Activated CD4-positive, alpha-beta T cell treated with anti-CD3 and anti-CD28 coated beads, Interleukin-2, Interleukin-4, amounts not matched to agents 100 ng/mL and 50 ng/mL, durations not matched to agents 16 hours and 8 hours (primary cell): ENCODE measurements at regions not wholly inside any gene's neighbourhood (a gene's known extent, or its start where the extent isn't known, plus 50 kb on each side); places are given as distances from the start of the nearest gene placed in this dataset.

ENCODE experiments used
- DNase-seq: peaks from one replicate; pipeline ENCODE4 v3.0.0-alpha.2; 2020; ENCODE audit warnings: low spot score

DNA sequence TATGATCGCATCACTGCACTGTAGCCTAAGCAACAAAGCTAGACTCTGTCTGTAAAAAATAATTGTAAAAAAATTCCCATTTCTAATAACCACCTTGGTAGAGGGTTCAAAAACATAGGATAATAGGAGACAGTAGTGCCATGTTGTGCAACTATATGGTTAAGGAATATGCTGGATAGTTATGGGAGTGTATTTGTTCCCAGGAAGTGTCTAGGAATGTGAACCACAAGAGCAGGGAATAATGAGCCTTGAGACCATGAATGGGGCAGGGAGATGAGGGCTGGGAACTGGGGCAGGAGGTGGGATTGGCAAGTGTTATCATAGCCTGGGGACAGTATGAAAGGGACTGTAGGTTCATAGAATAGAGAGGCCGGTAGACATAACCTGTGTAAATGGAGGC lies 50.4 kb downstream of the RUSC2 start:
- DNase-seq = no peak

DNA sequence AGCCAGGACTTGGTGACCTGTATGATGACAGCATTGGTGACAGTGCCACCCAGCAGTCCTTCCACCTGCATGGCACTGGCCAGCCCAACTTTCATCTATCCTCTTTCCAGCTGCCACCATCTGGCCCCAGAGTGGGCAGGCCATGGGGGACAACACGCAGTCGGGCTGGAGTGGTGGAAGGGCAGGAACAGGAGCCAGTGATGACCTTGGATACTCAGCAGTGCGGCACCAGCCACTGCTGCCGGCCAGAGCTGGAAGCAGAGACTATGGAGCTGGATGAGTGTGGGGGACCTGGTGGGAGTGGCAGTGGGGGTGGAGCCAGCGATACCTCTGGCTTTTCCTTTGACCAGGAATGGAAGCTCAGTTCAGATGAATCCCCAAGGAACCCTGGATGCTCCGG lies 56.9 kb downstream of the RUSC2 start:
- DNase-seq = no peak

DNA sequence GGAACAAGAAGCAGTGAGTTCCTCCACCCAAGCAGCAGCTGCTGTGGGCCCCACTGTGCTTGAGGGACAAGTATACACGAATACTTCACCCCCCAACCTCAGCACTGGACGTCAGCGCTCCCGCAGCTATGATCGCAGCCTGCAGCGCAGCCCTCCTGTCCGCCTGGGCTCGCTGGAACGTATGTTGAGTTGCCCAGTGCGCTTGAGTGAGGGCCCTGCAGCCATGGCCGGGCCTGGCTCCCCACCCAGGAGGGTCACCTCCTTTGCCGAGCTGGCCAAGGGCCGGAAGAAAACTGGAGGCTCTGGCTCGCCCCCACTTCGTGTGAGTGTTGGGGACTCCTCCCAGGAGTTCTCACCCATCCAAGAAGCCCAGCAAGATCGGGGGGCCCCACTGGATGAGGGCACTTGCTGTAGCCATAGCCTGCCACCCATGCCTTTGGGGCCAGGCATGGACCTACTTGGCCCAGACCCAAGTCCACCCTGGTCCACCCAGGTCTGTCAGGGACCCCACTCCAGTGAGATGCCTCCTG lies 57.1 kb upstream of the TESK1 start:
- no peak for DNase-seq

DNA sequence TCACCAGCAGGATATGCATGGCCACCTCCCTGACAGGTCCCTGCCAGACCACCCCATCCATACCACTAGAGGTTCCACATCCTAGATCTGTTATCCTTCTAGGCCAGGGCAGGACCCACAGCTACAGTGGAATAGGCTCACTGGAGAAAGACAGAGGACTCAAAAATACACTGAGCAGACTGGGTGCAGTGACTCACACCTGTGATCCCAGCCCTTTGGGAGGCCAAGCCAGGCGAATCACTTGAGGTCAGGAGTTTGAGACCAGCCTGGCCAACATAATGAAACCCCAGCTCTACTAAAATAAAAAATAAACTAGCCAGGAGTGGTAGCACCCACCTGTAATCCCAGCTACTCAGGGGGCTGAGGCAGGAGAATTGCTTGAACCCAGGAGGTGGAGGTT lies 56.5 kb upstream of the TESK1 start:
- no peak for DNase-seq

DNA sequence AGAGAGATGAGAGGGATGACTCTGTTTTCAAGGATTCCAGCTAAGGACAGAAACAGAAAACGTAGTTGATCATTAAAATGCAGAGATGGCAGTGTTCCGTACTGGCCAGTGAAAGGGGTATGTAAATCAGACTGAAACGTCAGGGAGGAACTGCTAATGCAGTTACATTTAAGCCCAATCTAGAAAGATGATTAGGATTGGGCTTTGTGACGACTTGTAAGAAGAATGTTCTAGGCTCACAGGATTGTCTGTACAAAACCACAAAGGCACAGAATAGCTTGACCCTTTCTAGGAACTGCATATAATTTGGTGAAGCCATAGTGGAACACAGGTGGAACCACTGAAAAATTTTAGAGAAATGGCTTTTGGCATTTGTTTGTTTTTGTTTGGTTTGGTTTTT lies 55.6 kb upstream of the TESK1 start:
- no peak for DNase-seq

DNA sequence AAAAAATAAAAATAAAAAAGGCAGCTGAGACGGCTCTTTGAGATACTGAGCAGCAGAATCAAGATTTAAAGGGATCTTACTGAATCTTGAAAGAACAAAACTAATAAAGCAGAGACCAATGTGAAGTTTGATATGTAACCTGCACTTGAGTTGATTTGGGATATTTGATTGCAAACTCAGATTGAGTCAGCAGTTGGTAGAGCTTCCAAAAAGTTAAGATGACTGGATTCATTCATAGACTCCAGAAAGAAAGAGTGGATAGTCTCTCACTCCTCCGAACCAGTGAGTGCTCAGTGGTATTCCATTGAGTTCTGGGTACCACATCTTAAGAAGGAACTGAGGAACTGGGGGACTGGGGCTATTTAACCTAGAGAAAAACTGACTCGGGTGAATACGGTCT lies 52.7 kb upstream of the TESK1 start:
- DNase-seq = no peak

DNA sequence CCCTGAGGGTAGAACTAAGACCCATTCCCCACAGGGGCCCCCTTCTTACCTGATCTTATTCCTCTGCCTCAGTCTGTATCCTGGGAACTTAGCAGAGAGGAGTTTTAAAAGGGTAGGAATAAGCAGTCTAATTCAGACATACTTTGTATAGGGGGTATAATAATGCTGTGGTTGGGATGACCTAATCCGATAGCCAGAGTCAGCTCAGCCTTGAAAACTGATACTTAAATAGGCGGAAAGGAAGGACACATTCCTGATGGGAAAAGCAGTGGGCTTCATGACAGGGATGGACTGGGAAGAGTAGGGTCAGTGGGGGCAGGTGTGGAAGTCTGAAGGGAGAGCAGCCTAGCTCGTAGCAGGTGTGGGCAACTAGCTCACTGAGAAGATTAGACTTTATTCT lies 52.2 kb upstream of the TESK1 start:
- DNase-seq = no peak

DNA sequence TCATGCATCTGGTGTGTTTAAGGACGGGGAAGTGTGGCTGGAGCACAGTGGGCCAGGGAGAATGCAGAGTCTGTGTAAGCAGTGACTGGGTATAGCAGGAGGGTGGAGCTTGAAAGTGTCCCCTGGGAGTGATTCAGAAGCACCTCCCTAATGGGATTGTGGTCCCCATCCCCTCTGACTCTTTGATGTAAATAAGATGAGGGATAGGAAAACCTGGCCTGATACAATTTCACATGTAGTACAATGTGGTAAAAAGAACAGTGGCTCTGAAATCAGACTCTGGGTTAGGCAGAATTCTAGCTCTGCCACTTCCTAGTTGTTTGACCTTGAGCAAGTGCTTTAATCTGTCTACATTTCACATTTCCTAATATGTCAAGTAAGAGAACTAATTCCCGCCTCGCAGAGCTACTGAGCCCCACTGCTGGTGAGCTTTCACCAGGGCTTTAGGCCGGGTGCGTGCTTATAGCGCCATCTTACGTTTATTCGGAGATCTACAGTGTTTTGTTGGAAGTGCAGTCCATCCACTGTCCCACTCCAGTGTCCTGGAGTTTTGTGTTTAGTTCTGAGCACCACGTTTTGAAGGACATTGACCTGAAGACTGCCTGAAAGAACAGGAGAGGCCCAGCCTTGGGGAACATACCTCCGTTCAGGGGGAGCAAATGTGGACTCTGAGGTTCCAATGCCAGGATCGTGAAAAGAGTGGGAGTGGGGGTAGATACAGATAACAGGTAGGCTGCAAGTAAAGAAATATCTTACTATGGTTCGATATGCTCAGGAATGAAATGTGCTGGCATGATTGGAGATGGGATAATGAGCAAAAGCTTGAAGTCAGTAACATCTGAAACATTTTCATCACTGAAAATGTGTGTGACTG lies 51.2 kb upstream of the TESK1 start:
- peak; percentile 58 for DNase-seq

DNA sequence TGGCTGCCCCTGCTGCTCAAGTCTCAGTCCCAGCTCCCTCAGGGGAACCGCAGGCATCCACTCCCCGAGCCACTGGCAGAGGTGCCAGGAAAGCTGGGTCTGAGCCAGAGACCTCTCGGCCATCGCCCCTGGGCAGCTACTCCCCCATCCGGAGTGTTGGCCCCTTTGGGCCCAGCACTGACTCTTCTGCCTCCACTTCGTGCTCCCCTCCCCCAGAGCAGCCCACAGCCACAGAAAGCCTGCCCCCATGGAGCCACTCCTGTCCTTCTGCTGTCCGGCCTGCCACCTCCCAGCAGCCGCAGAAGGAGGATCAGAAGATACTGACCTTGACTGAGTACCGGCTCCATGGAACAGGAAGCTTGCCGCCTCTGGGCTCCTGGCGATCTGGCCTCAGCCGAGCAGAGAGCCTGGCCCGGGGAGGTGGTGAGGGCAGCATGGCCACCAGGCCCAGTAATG lies 49.8 kb upstream of the TESK1 start:
- no peak for DNase-seq
